ENCODE measurements at regions not wholly inside any gene's neighbourhood (a gene's known extent, or its start where the extent isn't known, plus 50 kb on each side); places are given as distances from the start of the nearest gene placed in this dataset.

GRCh38 chr15:91553196-91553854 lies 300.2 kb upstream of the SLCO3A1 start:
- TF ChIP-seq POLR2A (IDR thresholded peaks at IDR 0.05) (no peak), POLR2AphosphoS5 (IDR thresholded peaks at IDR 0.05; ENCODE audit: insufficient read depth in 1 of 2, low read depth in 1 of 2) (no peak), CTCF (IDR thresholded peaks at IDR 0.05) (no peak)
- Histone ChIP-seq H3K27ac (no peak overlapping the region), H3K36me3 (no peaks in the 10 kb centered on the region), H3K9me3 (no peaks in the 10 kb centered on the region), H3K4me3 (no peak overlapping the region), H3K4me1 (no peaks in the 10 kb centered on the region), H3K27me3 (no peaks in the 10 kb centered on the region)
- intact Hi-C loops (cut with DNase I) = no loop called here
- no peak for DNase-seq (ENCODE audit: extremely low spot score in 2 of 2)

- intact Hi-C loops (cut with DNase I) = no loop called here
- no peak overlapping the region for H3K27ac ChIP-seq
These were observed 298.2 kb upstream of the SLCO3A1 start for GRCh38 chr15:91555312-91555711.

GRCh38 chr15:91556926-91557325 lies 296.6 kb upstream of the SLCO3A1 start:
- no peak for DNase-seq (ENCODE audit: extremely low spot score in 2 of 2)
- H3K9me3 ChIP-seq = no peaks in the 10 kb centered on the region
- no peak overlapping the region for H3K4me3 ChIP-seq
- H3K36me3 ChIP-seq = no peaks in the 10 kb centered on the region
- no peak overlapping the region for H3K27ac ChIP-seq
- intact Hi-C loops (cut with DNase I) = no loop called here
- H3K27me3 ChIP-seq = no peaks in the 10 kb centered on the region
- TF ChIP-seq POLR2AphosphoS5 (IDR thresholded peaks at IDR 0.05; ENCODE audit: insufficient read depth in 1 of 2, low read depth in 1 of 2) (no peak), POLR2A (IDR thresholded peaks at IDR 0.05) (no peak), CTCF (IDR thresholded peaks at IDR 0.05) (no peak)
- peaks cover 4% of the 10 kb centered on the region for H3K4me1 ChIP-seq

More at GRCh38 chr15:91555312-91555711, 298.2 kb upstream of the SLCO3A1 start:
- Histone ChIP-seq H3K36me3 (no peaks in the 10 kb centered on the region), H3K4me1 (no peaks in the 10 kb centered on the region), H3K27me3 (no peaks in the 10 kb centered on the region), H3K4me3 (no peak overlapping the region), H3K9me3 (no peaks in the 10 kb centered on the region)
- no peak for DNase-seq (ENCODE audit: extremely low spot score in 2 of 2)
- TF ChIP-seq POLR2AphosphoS5 (IDR thresholded peaks at IDR 0.05; ENCODE audit: insufficient read depth in 1 of 2, low read depth in 1 of 2) = no peak
- no peak for TF ChIP-seq CTCF (IDR thresholded peaks at IDR 0.05)
- TF ChIP-seq POLR2A (IDR thresholded peaks at IDR 0.05) = no peak

GRCh38 chr15:91559066-91559465 lies 294.4 kb upstream of the SLCO3A1 start:
- Histone ChIP-seq H3K4me1 (peaks cover 8% of the 10 kb centered on the region), H3K9me3 (no peaks in the 10 kb centered on the region), H3K4me3 (no peak overlapping the region), H3K27me3 (no peaks in the 10 kb centered on the region), H3K27ac (no peak overlapping the region), H3K36me3 (no peaks in the 10 kb centered on the region)
- intact Hi-C loops (cut with DNase I) = no loop called here
- DNase-seq (ENCODE audit: extremely low spot score in 2 of 2) = no peak
- no peak for TF ChIP-seq POLR2AphosphoS5 (IDR thresholded peaks at IDR 0.05; ENCODE audit: insufficient read depth in 1 of 2, low read depth in 1 of 2)
- TF ChIP-seq POLR2A (IDR thresholded peaks at IDR 0.05) = no peak
- TF ChIP-seq CTCF (IDR thresholded peaks at IDR 0.05) = no peak

GRCh38 chr15:91561371-91562100 lies 292.0 kb upstream of the SLCO3A1 start:
- no peaks in the 10 kb centered on the region for H3K27me3 ChIP-seq
- no peak overlapping the region for H3K27ac ChIP-seq
- peak in 1 of 2 donors; percentile 49 for DNase-seq (ENCODE audit: extremely low spot score in 2 of 2)
- no peak overlapping the region for H3K4me3 ChIP-seq
- H3K9me3 ChIP-seq = no peaks in the 10 kb centered on the region
- H3K36me3 ChIP-seq = no peaks in the 10 kb centered on the region
- intact Hi-C loops (cut with DNase I) = no loop called here
- peaks cover 8% of the 10 kb centered on the region for H3K4me1 ChIP-seq
- TF ChIP-seq CTCF (IDR thresholded peaks at IDR 0.05) = no peak
- TF ChIP-seq POLR2A (IDR thresholded peaks at IDR 0.05) = no peak
- TF ChIP-seq POLR2AphosphoS5 (IDR thresholded peaks at IDR 0.05; ENCODE audit: insufficient read depth in 1 of 2, low read depth in 1 of 2) = no peak
